ENCODE measurements at regions not wholly inside any gene's neighbourhood (a gene's known extent, or its start where the extent isn't known, plus 50 kb on each side); places are given as distances from the start of the nearest gene placed in this dataset.

DNA sequence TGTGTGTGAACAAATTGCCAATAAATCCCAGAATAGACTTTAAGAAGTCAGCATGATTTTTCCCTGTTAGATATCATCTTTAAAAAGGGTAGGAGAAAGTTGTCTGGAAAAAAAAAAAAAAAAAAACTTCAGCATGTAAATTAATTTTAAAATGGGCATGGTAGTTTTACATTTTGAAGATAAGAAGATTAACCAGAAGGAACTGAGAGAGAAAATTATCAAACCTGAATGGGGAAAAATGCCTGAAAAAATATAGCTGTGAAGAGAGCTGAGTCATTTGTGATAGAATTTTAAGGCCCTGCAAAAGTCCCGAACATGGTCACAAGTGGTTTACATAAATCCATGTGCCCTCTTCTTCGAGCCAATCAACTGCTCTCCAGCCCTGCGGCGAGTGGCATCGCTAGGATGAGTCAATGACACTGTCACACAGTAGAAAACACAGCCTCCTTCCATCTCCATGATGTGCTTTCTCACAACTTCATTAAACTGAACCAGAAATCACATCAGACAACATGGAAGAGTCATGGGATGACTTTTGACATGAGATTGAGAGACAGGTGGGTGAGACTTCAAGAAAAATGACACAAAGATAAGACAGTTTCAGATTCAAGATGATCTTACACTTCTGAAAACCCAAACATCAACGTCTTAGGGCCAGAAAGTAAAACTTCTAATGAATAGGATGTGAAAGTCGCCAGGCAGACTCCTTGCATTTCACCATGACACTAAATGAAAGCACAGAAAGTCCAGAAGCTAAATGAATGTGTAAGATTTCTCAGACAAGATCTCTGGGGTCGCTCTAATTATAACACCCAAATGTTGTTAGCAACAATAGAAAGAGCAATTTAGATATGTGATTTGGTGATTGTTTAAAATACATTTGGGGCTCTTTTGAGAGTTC is 273.0 kb upstream of the ID2 start:
- no peaks in the 10 kb centered on the region for H3K4me1 ChIP-seq
- DNase-seq, result no peak
- no peak overlapping the region for H3K4me3 ChIP-seq
- no peak overlapping the region for H3K27ac ChIP-seq
- intact Hi-C loops (cut with DNase I), result no loop called here
- WGBS, 2 donors, result 79 to 86% methylated on average over 8 of the region's 8 CpGs
- H3K36me3 ChIP-seq, result no peaks in the 10 kb centered on the region
- TF ChIP-seq POLR2A (IDR thresholded peaks at IDR 0.05) (no peak), EP300 (IDR thresholded peaks at IDR 0.05) (no peak), POLR2AphosphoS5 (IDR thresholded peaks at IDR 0.05) (no peak), CTCF (IDR thresholded peaks at IDR 0.05) (no peak)
- H3K27me3 ChIP-seq, result no peaks in the 10 kb centered on the region
- no peaks in the 10 kb centered on the region for H3K9me3 ChIP-seq

GRCh38 chr2:8409461-8410260 is 272.2 kb upstream of the ID2 start:
- Histone ChIP-seq H3K27ac (no peak overlapping the region), H3K4me1 (no peaks in the 10 kb centered on the region), H3K4me3 (no peak overlapping the region), H3K27me3 (no peaks in the 10 kb centered on the region), H3K9me3 (no peaks in the 10 kb centered on the region), H3K36me3 (no peaks in the 10 kb centered on the region)
- no peak for DNase-seq
- TF ChIP-seq CTCF (IDR thresholded peaks at IDR 0.05), result no peak
- intact Hi-C loops (cut with DNase I), result no loop called here
- 71 to 92% methylated on average over 5 of the region's 5 CpGs for WGBS, 2 donors

- Histone ChIP-seq H3K36me3 (no peaks in the 10 kb centered on the region), H3K4me1 (no peaks in the 10 kb centered on the region), H3K9me3 (no peaks in the 10 kb centered on the region), H3K27ac (no peak overlapping the region), H3K27me3 (no peaks in the 10 kb centered on the region), H3K4me3 (no peak overlapping the region)
- no peak for DNase-seq
- TF ChIP-seq POLR2A (IDR thresholded peaks at IDR 0.05), result no peak
- TF ChIP-seq POLR2AphosphoS5 (IDR thresholded peaks at IDR 0.05), result no peak
- TF ChIP-seq CTCF (IDR thresholded peaks at IDR 0.05), result no peak
- TF ChIP-seq EP300 (IDR thresholded peaks at IDR 0.05), result no peak
- intact Hi-C loops (cut with DNase I), result no loop called here
- WGBS, 2 donors, result 22 to 68% methylated on average over 9 of the region's 9 CpGs
These were observed 269.8 kb upstream of the ID2 start for GRCh38 chr2:8412082-8412481.

- no peaks in the 10 kb centered on the region for H3K9me3 ChIP-seq
- H3K4me1 ChIP-seq, result no peaks in the 10 kb centered on the region
- H3K27ac ChIP-seq, result no peak overlapping the region
- H3K4me3 ChIP-seq, result no peak overlapping the region
- no peaks in the 10 kb centered on the region for H3K36me3 ChIP-seq
- 48 to 76% methylated on average over 4 of the region's 4 CpGs for WGBS, 2 donors
- peak; percentile 72 for DNase-seq
- intact Hi-C loops (cut with DNase I), result no loop called here
- TF ChIP-seq CTCF (IDR thresholded peaks at IDR 0.05) (no peak), POLR2AphosphoS5 (IDR thresholded peaks at IDR 0.05) (peak in 2 of 4 donors; percentile 19 to 44)
- no peaks in the 10 kb centered on the region for H3K27me3 ChIP-seq
These were observed 269.3 kb upstream of the ID2 start for GRCh38 chr2:8412586-8412985.
